Activated B cell treated with CpG ODN at 0.5 μM for 24 hours (primary cell): ENCODE measurements at regions not wholly inside any gene's neighbourhood (a gene's known extent, or its start where the extent isn't known, plus 50 kb on each side); places are given as distances from the start of the nearest gene placed in this dataset.

ENCODE experiments used
- ATAC-seq: fragments of 200-7000 bp; cut with Tn5 transposase; one replicate; pipeline ENCODE4 v1.10.0; 2021; ENCODE audit warnings: low read depth, mild to moderate bottlenecking, moderate library complexity
- CTCF ChIA-PET: fragments of 350-600 bp; sonication (Branson Sonifier 250); formaldehyde crosslinking; loops from one replicate; lab custom pipeline; 2021; ENCODE audit warnings: antibody characterized with exemption; lab: Charles Lee
- POLR2A ChIA-PET: fragments of 350-600 bp; sonication (Branson Sonifier 250); formaldehyde crosslinking; loops from one replicate; lab custom pipeline; 2021; ENCODE audit warnings: antibody characterized with exemption; lab: Charles Lee
- DNase-seq: peaks from one replicate; pipeline ENCODE4 v3.0.0; 2022
- H3K27ac Mint-ChIP-seq: one replicate; pipeline ENCODE4 v1.8.0; 2020; ENCODE audit warnings: mixed read lengths
- H3K27me3 Mint-ChIP-seq: one replicate; pipeline ENCODE4 v1.8.0; 2021; ENCODE audit warnings: mixed read lengths
- H3K36me3 Mint-ChIP-seq: one replicate; pipeline ENCODE4 v1.8.0; 2021; ENCODE audit warnings: low read depth, mixed read lengths
- H3K4me1 Mint-ChIP-seq: one replicate; pipeline ENCODE4 v1.8.0; 2021; ENCODE audit warnings: mixed read lengths
- H3K4me3 Mint-ChIP-seq: one replicate; pipeline ENCODE4 v1.8.0; 2020; ENCODE audit warnings: mild to moderate bottlenecking, mixed read lengths
- H3K9me3 Mint-ChIP-seq: one replicate; pipeline ENCODE4 v1.8.0; 2020; ENCODE audit warnings: mixed read lengths
- CTCF ChIP-seq: fragments of 200-600 bp; IDR thresholded peaks from one replicate; pipeline ENCODE4 v1.8.0; 2022; ENCODE audit warnings: antibody characterized with exemption, mild to moderate bottlenecking
- intact Hi-C: fragments of 100-400 bp; cut with micrococcal nuclease; formaldehyde crosslinking; loops from one replicate; pipeline ENCODE4 v1.15.1; 2024

- intact Hi-C loops: no loop called here
- ChIA-PET POLR2A (no interaction called here), CTCF (no interaction called here)
- Mint-ChIP-seq H3K4me3 (no peak overlapping the region), H3K27me3 (no peaks in the 10 kb centered on the region), H3K36me3 (no peaks in the 10 kb centered on the region), H3K4me1 (no peaks in the 10 kb centered on the region), H3K27ac (no peak overlapping the region), H3K9me3 (peaks cover 6% of the 10 kb centered on the region)
- no peak for DNase-seq
- ATAC-seq: no peak
- TF ChIP-seq CTCF: no peak
Observed at GRCh38 chr11:21806508-21806907, 386.4 kb upstream of the ANO5 start.

DNA sequence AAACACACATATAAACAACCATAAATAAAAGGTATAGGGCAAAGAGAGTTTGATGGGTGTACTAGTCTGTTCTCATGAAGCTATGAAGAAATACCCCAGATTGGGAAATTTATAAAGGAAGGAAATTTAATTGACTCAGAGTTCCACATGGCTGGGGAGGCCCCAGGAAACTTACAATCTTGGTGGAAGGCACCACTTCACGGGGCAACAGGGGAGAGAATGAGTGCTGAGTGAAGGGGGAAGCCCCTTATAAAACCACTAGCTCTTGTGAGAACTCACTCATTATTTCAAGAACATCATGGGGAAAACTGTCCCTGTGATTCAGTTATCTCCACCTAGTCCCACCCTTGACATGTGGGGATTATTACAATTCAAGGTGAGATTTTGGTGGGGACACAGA lies 385.9 kb upstream of the ANO5 start:
- ATAC-seq: no peak
- no peak for DNase-seq
- no peak for TF ChIP-seq CTCF
- intact Hi-C loops: no loop called here
- H3K27ac Mint-ChIP-seq: no peak overlapping the region
- H3K4me3 Mint-ChIP-seq: no peak overlapping the region
- H3K27me3 Mint-ChIP-seq: no peaks in the 10 kb centered on the region
- H3K9me3 Mint-ChIP-seq: peaks cover 6% of the 10 kb centered on the region
- ChIA-PET POLR2A (no interaction called here), CTCF (no interaction called here)
- H3K4me1 Mint-ChIP-seq: no peaks in the 10 kb centered on the region
- H3K36me3 Mint-ChIP-seq: no peaks in the 10 kb centered on the region

GRCh38 chr11:21807350-21807749 lies 385.5 kb upstream of the ANO5 start:
- Mint-ChIP-seq H3K36me3 (no peaks in the 10 kb centered on the region), H3K27ac (no peak overlapping the region), H3K9me3 (peaks cover 6% of the 10 kb centered on the region), H3K27me3 (no peaks in the 10 kb centered on the region), H3K4me3 (no peak overlapping the region), H3K4me1 (no peaks in the 10 kb centered on the region)
- CTCF ChIA-PET: no interaction called here
- intact Hi-C loops: no loop called here
- ATAC-seq (no peak), DNase-seq (no peak)
- TF ChIP-seq CTCF: no peak
- POLR2A ChIA-PET: no interaction called here

DNA sequence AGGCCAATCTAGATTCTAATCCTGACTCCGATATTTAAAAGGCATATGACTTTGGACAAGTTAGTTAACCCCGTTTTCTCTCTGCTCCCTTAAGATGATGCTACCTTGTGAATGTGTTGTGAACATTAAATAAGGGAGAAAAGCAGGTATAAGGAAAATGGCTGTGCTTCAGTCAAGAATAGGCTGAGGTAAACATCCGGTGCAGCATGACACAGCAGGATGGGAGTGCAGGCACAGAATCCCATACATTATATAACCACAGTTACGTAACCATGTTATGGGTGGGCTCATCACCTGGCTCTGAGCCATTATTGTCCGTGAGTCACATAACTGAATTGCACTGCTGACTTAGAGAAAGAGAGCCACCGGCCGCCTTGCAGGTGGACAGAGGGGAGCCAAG lies 382.2 kb upstream of the ANO5 start:
- Mint-ChIP-seq H3K27ac (no peak overlapping the region), H3K9me3 (no peaks in the 10 kb centered on the region), H3K4me1 (no peaks in the 10 kb centered on the region), H3K4me3 (no peak overlapping the region), H3K36me3 (no peaks in the 10 kb centered on the region), H3K27me3 (no peaks in the 10 kb centered on the region)
- POLR2A ChIA-PET: no interaction called here
- TF ChIP-seq CTCF: no peak
- CTCF ChIA-PET: no interaction called here
- intact Hi-C loops: no loop called here
- no peak for ATAC-seq
- DNase-seq: no peak

DNA sequence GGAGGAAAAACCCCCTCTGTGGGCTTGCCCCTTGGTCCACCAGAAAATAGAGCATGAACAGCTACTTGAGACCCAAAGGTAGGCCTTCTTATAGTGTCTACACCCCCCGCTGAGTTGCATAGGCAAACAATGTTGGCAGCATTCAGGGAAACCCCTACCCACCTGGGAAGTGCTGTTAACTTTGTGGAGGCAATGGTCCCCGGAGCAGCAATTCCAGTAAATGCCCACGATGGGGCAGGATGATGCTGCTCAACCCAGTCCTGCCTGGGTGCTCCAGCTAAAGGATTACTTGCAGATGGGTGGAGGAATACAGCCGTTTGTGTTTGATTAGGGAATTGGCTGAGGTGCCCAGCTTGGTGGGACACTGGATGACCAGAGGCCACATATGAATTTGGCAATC lies 381.3 kb upstream of the ANO5 start:
- H3K4me3 Mint-ChIP-seq: no peak overlapping the region
- POLR2A ChIA-PET: no interaction called here

More for the DNA sequence above, 381.3 kb upstream of the ANO5 start:
- no peaks in the 10 kb centered on the region for H3K27me3 Mint-ChIP-seq
- intact Hi-C loops: no loop called here
- no peak overlapping the region for H3K27ac Mint-ChIP-seq
- CTCF ChIA-PET: no interaction called here
- no peaks in the 10 kb centered on the region for H3K36me3 Mint-ChIP-seq
- no peak for DNase-seq
- no peaks in the 10 kb centered on the region for H3K9me3 Mint-ChIP-seq
- ATAC-seq: no peak
- TF ChIP-seq CTCF: no peak
- no peaks in the 10 kb centered on the region for H3K4me1 Mint-ChIP-seq
